HEK293 (cell line): ENCODE measurements at regions not wholly inside any gene's neighbourhood (a gene's known extent, or its start where the extent isn't known, plus 50 kb on each side); places are given as distances from the start of the nearest gene placed in this dataset.

Source experiments
- CTCF ChIP-seq: fragments of 450-650 bp; formaldehyde crosslinking; IDR thresholded peaks from 2 replicates; pipeline ENCODE4 v1.5.1; 2016; ENCODE audit warnings: missing biosample characterization, missing genetic modification characterization
- PRDM2 ChIP-seq: fragments of 450-650 bp; formaldehyde crosslinking; IDR thresholded peaks from 2 replicates; pipeline ENCODE4 v1.5.1; 2016; ENCODE audit warnings: missing biosample characterization, missing genetic modification characterization, borderline replicate concordance
- YY2 ChIP-seq: fragments of 450-650 bp; formaldehyde crosslinking; IDR thresholded peaks from 2 replicates; pipeline ENCODE4 v1.5.1; 2016; ENCODE audit warnings: missing biosample characterization, missing genetic modification characterization
- ZBTB20 ChIP-seq: fragments of 450-650 bp; formaldehyde crosslinking; IDR thresholded peaks from 2 replicates; pipeline ENCODE4 v1.5.1; 2016; ENCODE audit warnings: missing biosample characterization, missing genetic modification characterization
- ZNF121 ChIP-seq: fragments of 450-650 bp; formaldehyde crosslinking; IDR thresholded peaks from 2 replicates; pipeline ENCODE4 v1.5.1; 2016; ENCODE audit warnings: missing biosample characterization, missing genetic modification characterization
- ZNF274 ChIP-seq, 2 experiments: fragments of 200-500 bp in 1 of 2; fragments of 450-650 bp in 1 of 2; sonication (Bioruptor generic) in 1 of 2; formaldehyde crosslinking in 1 of 2; IDR thresholded peaks; 2 replicates each; pipeline versions ENCODE4 v1.5.1 to v1.6.1; 2014 to 2016; ENCODE audit warnings: borderline replicate concordance in 1 of 2, inconsistent platforms in 1 of 2, low read length in 1 of 2, missing biosample characterization in 1 of 2, missing genetic modification characterization in 1 of 2
- ZNF292 ChIP-seq: fragments of 450-650 bp; formaldehyde crosslinking; IDR thresholded peaks from 2 replicates; pipeline ENCODE4 v1.5.1; 2016; ENCODE audit warnings: low read depth, missing biosample characterization, missing genetic modification characterization, borderline replicate concordance
- ZSCAN4 ChIP-seq: fragments of 450-650 bp; formaldehyde crosslinking; IDR thresholded peaks from 2 replicates; pipeline ENCODE4 v1.5.1; 2017; ENCODE audit warnings: missing biosample characterization, missing genetic modification characterization

GRCh38 chr9:78940121-78940855 is 631.5 kb upstream of the TLE4 start:
- TF ChIP-seq ZNF292 (tag by site-specific recombination), result no peak
- no peak for TF ChIP-seq CTCF (tag by site-specific recombination)
- TF ChIP-seq ZSCAN4 (tag by site-specific recombination), result no peak
- no peak for TF ChIP-seq ZBTB20 (tag by site-specific recombination)
- TF ChIP-seq YY2 (tag by site-specific recombination), result no peak
- TF ChIP-seq PRDM2 (tag by site-specific recombination), result no peak
- no peak for TF ChIP-seq ZNF121
- TF ChIP-seq ZNF274 (IDR thresholded peaks at IDR 0.05; ENCODE audit: low read length), result no peak
- no peak for TF ChIP-seq ZNF274 (tag by site-specific recombination; IDR thresholded peaks at IDR 0.05; ENCODE audit: borderline replicate concordance)
